Activated T-cell treated with anti-CD3 and anti-CD28 coated beads, Interleukin-2, amount 50 U/mL, for 4 hours (primary cell): ENCODE measurements at regions not wholly inside any gene's neighbourhood (a gene's known extent, or its start where the extent isn't known, plus 50 kb on each side); places are given as distances from the start of the nearest gene placed in this dataset.

Source experiments
- ATAC-seq, 2 donors: fragments of 200-7000 bp; cut with Tn5 transposase; one replicate each; pipeline ENCODE4 v1.10.0; 2021
- DNase-seq: peaks from one replicate; pipeline ENCODE4 v3.0.0-alpha.2; 2020
- H3K27me3 Mint-ChIP-seq: one replicate; pipeline ENCODE4 v1.8.0; 2021; ENCODE audit warnings: low read depth, mixed read lengths
- H3K36me3 Mint-ChIP-seq: one replicate; pipeline ENCODE4 v1.8.0; 2022; ENCODE audit warnings: mixed read lengths; ENCODE audit not compliant: insufficient read depth
- H3K4me1 Mint-ChIP-seq: one replicate; pipeline ENCODE4 v1.8.0; 2021; ENCODE audit warnings: low read depth, mixed read lengths
- H3K4me3 Mint-ChIP-seq: one replicate; pipeline ENCODE4 v1.8.0; 2021; ENCODE audit warnings: mild to moderate bottlenecking, moderate library complexity, mixed read lengths
- H3K9me3 Mint-ChIP-seq: one replicate; pipeline ENCODE4 v1.8.0; 2021; ENCODE audit warnings: mixed read lengths

GRCh38 chr6:11439876-11440275, 97.7 kb upstream of the TMEM170B start:
- H3K4me1 Mint-ChIP-seq: peaks cover 12% of the 10 kb centered on the region
- no peaks in the 10 kb centered on the region for H3K36me3 Mint-ChIP-seq
- no peak overlapping the region for H3K4me3 Mint-ChIP-seq
- no peak for DNase-seq
- H3K9me3 Mint-ChIP-seq: no peaks in the 10 kb centered on the region
- ATAC-seq: no peak
- no peaks in the 10 kb centered on the region for H3K27me3 Mint-ChIP-seq

DNA sequence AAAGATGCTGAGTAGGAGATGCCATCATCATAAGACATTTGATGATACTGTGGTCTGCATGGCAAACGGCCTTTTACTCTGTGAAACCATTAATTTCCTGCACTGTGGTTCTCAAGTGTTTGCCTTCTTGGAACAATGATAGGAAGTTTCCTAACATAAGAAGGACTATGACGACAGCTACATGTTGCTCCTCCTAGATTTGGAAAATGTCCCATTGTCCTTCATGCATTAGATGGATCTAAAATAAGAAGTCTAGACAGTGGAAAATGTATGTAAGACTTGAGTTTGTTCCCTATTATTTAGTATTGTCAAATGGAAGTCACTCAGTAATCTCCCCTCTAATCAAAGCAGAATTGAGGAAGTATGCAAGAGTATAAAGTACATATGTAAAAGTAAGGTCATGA, 98.5 kb upstream of the TMEM170B start:
- H3K36me3 Mint-ChIP-seq: no peaks in the 10 kb centered on the region

DNA sequence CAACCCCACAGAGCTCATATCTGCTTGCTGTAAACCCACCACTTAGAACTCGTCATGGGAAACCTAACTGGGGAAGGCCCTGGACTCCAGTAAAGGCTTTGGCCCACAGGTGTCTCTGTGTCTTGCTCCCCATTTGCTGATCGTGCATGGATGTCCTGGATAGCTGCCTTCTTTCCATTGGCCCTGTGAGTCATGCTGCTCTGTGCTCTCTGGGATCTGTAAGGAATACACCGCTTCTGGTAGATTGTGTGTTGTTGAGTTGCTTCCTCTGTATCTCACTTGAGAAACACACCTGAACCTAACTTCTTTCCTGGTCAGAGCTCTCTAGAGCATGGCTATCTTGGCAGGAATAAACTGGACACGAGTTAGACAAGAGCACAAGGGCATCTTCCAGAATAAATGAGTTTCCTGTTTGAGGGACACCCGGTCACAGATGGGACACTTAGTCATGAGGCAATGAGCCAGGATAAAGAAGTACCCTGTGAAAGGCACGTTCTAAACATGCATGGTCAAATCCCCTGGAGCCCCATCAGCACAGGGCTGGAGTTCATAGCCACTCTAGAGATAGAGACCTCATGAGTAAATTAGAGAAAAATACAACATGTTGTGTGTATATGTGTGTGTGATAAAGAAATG, 99.6 kb upstream of the TMEM170B start:
- H3K4me3 Mint-ChIP-seq: no peak overlapping the region

More for the DNA sequence above, 98.5 kb upstream of the TMEM170B start:
- Mint-ChIP-seq H3K4me1 (peaks cover 8% of the 10 kb centered on the region), H3K4me3 (no peak overlapping the region), H3K9me3 (no peaks in the 10 kb centered on the region), H3K27me3 (no peaks in the 10 kb centered on the region)
- no peak for DNase-seq
- ATAC-seq: no peak

GRCh38 chr6:11436508-11437096, 100.9 kb upstream of the TMEM170B start:
- ATAC-seq (no peak), DNase-seq (no peak)
- Mint-ChIP-seq H3K4me3 (no peak overlapping the region), H3K4me1 (peaks cover 10% of the 10 kb centered on the region), H3K36me3 (no peaks in the 10 kb centered on the region), H3K27me3 (no peaks in the 10 kb centered on the region), H3K9me3 (no peaks in the 10 kb centered on the region)

More for the DNA sequence above, 99.6 kb upstream of the TMEM170B start:
- H3K4me1 Mint-ChIP-seq: peaks cover 11% of the 10 kb centered on the region
- ATAC-seq (no peak), DNase-seq (no peak)
- no peaks in the 10 kb centered on the region for H3K9me3 Mint-ChIP-seq
- no peaks in the 10 kb centered on the region for H3K27me3 Mint-ChIP-seq
- H3K36me3 Mint-ChIP-seq: no peaks in the 10 kb centered on the region

DNA sequence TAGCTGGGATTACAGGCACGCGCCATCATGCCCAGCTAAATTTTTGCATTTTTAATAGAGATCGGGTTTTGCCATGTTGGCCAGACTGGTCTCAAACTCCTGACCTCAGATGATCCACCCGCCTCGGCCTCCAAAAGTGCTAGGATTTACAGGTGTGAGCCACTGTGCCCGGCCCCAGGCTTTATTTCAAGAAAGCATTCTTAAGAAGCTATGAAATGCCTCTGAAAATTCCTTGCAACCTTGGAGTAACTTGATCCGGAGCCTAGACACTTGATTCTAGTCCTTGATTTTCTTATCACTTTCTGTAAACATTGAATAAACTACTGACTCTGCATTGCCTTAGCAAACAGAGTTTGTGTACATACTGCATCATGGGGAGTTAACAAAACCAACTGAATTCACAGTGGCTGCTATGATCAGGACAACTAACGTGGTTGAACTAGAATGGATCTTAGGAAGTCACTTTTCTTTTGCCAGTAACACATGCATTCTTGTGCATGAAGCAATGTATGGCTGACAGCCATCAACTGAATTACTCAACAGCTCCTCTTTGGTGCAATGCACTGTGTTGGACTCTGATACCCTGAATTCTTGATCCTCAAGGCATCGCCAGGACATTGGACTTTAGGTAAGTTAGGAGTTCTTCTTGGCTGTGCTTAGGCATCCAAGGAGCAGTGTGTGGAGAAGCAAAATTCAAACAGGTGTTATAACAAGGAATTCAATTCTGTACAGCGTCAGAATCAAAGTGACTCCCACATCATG, 102.8 kb upstream of the TMEM170B start:
- no peak overlapping the region for H3K4me3 Mint-ChIP-seq
- H3K4me1 Mint-ChIP-seq: peaks cover 10% of the 10 kb centered on the region
- no peaks in the 10 kb centered on the region for H3K27me3 Mint-ChIP-seq
- ATAC-seq: no peak
- no peaks in the 10 kb centered on the region for H3K36me3 Mint-ChIP-seq
- H3K9me3 Mint-ChIP-seq: no peaks in the 10 kb centered on the region
- DNase-seq: no peak

- ATAC-seq: no peak
- Mint-ChIP-seq H3K9me3 (no peaks in the 10 kb centered on the region), H3K4me1 (peaks cover 16% of the 10 kb centered on the region), H3K27me3 (no peaks in the 10 kb centered on the region), H3K4me3 (no peak overlapping the region), H3K36me3 (no peaks in the 10 kb centered on the region)
- DNase-seq: no peak
Observed at GRCh38 chr6:11433860-11434259, 103.7 kb upstream of the TMEM170B start.

GRCh38 chr6:11432713-11433450, 104.7 kb upstream of the TMEM170B start:
- Mint-ChIP-seq H3K9me3 (no peaks in the 10 kb centered on the region), H3K4me1 (peaks cover 23% of the 10 kb centered on the region), H3K36me3 (no peaks in the 10 kb centered on the region), H3K4me3 (no peak overlapping the region), H3K27me3 (no peaks in the 10 kb centered on the region)
- DNase-seq: no peak
- peak; percentile 10 to 40 for ATAC-seq

DNA sequence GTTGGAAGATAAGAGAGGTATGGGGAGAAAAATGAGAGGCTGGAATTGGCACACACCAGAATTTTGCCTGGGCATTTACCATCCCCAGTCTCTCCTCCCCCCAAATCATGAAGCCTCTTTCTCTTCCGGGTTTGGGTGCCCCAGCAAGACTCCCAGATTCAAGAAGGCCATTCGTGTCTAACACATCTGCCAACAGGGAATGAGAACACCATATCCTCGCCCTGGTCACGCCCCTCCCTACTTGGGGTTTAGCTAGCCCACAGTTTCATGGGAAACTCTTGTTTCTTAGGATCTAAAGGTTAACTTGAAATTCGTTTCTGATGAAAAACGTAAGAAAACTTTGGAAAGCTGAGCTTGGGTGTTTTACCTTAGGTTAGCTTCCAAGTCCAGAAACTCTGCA, 105.5 kb upstream of the TMEM170B start:
- ATAC-seq: no peak
- Mint-ChIP-seq H3K9me3 (no peaks in the 10 kb centered on the region), H3K27me3 (no peaks in the 10 kb centered on the region), H3K4me3 (no peak overlapping the region), H3K36me3 (no peaks in the 10 kb centered on the region), H3K4me1 (peaks cover 23% of the 10 kb centered on the region)
- DNase-seq: no peak

- DNase-seq: no peak
- ATAC-seq: no peak
- H3K9me3 Mint-ChIP-seq: no peaks in the 10 kb centered on the region
Observed at GRCh38 chr6:11431455-11431937, 106.1 kb upstream of the TMEM170B start.

DNA sequence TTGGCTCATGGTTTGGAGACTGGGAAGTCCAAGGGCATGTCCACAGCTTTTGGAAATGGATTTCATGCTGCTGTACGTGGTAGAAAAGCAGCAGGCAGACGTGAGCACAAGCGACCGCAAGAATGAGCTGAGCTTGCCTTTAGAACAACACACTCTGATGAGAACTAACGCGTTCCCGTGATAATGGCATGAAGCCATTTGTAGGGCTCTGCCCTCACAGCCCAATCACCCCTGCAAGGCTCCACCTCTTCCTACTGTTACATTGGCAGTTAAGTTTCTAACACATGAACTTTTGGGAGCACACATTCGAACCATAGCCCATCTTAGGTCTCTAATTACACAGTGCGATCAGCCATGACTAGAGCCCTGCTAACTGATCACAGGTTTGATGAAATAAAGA, 107.5 kb upstream of the TMEM170B start:
- Mint-ChIP-seq H3K9me3 (no peaks in the 10 kb centered on the region), H3K27me3 (no peaks in the 10 kb centered on the region), H3K4me1 (peaks cover 23% of the 10 kb centered on the region), H3K4me3 (no peak overlapping the region), H3K36me3 (no peaks in the 10 kb centered on the region)
- no peak for DNase-seq
- no peak for ATAC-seq

More at GRCh38 chr6:11431455-11431937, 106.1 kb upstream of the TMEM170B start:
- peaks cover 23% of the 10 kb centered on the region for H3K4me1 Mint-ChIP-seq
- no peak overlapping the region for H3K4me3 Mint-ChIP-seq
- H3K27me3 Mint-ChIP-seq: no peaks in the 10 kb centered on the region
- H3K36me3 Mint-ChIP-seq: no peaks in the 10 kb centered on the region

DNA sequence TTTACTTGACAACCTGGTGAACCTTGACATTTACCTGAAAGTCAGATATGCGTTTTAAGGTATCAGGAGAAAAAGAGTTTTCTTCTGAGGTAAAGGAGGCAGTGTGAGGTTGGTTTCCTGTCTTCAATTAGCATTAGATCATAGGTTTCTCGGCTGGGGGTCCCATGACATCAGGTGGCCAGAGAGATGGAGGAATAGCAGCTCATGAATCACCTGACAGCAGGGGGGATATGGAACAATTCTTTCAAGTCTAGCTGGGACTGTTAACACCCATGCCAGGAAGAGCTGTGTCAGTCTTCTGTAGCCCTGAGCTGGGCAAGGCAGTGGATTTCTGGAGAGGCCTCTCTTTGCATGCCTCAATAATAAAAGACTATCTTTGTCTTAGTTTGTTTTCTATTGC, 108.0 kb upstream of the TMEM170B start:
- peaks cover 23% of the 10 kb centered on the region for H3K4me1 Mint-ChIP-seq
- DNase-seq (peak; percentile 8), ATAC-seq (peak; percentile 28 to 39)
- no peaks in the 10 kb centered on the region for H3K9me3 Mint-ChIP-seq
- no peaks in the 10 kb centered on the region for H3K27me3 Mint-ChIP-seq
- H3K4me3 Mint-ChIP-seq: no peak overlapping the region
- no peaks in the 10 kb centered on the region for H3K36me3 Mint-ChIP-seq

- Mint-ChIP-seq H3K4me1 (peaks cover 23% of the 10 kb centered on the region), H3K4me3 (no peak overlapping the region), H3K36me3 (no peaks in the 10 kb centered on the region), H3K27me3 (no peaks in the 10 kb centered on the region), H3K9me3 (no peaks in the 10 kb centered on the region)
- no peak for ATAC-seq
- DNase-seq: no peak
Observed at GRCh38 chr6:11428895-11429294, 108.7 kb upstream of the TMEM170B start.

DNA sequence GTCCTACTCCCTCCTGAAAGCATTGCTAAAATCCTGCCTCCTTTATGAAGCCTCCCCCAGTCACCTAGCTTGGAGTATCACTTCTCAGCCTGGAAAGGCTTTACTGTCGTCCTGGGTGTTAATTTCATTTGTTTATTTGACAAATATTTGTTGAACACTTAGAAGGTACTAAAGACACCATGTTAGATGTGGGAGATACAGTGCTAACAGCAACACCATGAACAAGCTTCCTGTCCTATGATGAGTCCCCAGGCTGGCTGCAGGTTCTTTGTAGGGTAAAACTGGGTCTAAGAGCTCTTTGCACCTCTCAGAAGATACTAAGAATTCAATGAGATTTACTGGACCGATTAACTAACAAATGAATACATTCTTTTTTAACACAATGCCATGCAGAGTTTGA, 109.2 kb upstream of the TMEM170B start:
- no peak for ATAC-seq
- Mint-ChIP-seq H3K36me3 (no peaks in the 10 kb centered on the region), H3K27me3 (no peaks in the 10 kb centered on the region), H3K4me3 (no peak overlapping the region), H3K4me1 (peaks cover 25% of the 10 kb centered on the region), H3K9me3 (no peaks in the 10 kb centered on the region)
- DNase-seq: no peak

GRCh38 chr6:11427723-11428245, 109.8 kb upstream of the TMEM170B start:
- Mint-ChIP-seq H3K9me3 (no peaks in the 10 kb centered on the region), H3K36me3 (no peaks in the 10 kb centered on the region), H3K27me3 (no peaks in the 10 kb centered on the region), H3K4me1 (peaks cover 28% of the 10 kb centered on the region), H3K4me3 (no peak overlapping the region)
- ATAC-seq (no peak), DNase-seq (no peak)
